Fibroblast of skin of right quadriceps (primary cell): ENCODE measurements at regions not wholly inside any gene's neighbourhood (a gene's known extent, or its start where the extent isn't known, plus 50 kb on each side); places are given as distances from the start of the nearest gene placed in this dataset.

Experiments used
- DNase-seq: peaks from one replicate; pipeline ENCODE4 v3.0.0-alpha.2; 2013

DNA sequence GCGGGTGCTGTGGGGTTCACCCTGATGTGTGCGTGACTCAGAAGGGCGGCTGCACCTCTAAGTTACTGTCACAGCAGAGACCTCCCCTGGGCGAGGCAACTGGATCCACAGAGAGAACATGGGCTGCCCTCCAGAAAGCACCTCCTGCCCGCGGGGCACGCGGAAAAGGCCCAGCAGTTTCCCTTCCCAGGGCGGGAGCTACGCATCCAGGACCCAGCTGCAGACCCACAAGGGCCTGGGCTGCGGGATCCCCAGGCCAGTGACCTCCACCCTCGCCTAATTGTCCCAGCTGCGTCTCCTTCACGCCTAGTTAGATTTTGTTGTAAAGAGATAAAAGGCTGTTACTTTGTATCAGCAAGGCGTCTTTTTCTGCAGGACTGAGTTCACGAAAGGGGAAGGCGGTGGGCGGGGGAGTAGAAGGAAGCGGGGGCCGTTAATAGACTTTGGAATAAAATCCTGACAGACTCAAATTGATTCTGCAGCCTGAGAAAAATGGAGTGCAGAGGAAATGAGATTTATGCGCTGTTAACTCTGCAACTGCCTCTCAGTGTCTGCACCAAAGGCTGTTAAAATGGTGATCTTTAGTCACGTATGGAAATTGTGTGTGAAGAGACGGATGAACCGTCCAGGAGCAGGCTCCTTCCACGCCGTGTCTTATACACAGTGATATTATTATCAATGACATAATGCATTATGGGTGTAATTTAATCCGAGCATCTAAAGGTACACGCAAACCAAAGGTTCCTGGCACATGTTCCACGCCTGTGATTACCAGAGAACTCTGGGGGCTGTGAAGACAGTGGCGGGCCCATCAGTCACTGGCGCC, 65.9 kb upstream of the FBRSL1 start:
- no peak for DNase-seq

DNA sequence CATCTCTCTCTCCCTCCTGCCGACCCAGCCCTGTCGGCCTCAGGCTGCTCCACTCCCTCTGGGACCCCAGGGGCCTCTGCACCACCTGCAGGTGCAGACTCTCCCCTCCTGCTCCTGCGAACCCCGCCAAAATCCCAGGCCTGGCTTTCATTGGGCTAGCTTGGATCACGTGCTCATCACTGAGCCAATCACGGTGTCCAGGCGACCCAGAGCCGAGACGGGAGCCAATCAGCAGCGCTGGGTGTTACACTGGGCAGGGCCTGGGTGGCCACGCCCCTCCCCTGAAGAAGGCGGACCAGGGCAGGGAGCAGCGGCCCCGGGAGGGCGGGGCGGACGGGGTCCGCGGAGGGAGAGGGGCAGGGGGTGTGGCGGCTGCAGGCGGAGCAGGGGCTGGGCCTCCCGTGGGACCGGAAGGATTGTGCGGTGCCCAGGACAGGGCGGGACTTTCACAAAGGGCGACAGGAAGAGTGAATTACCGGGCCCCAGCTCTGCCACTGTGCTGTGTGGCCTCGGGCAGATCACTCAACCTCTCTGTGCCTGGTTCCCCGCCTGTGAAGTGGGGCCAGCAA, 66.6 kb upstream of the FBRSL1 start:
- no peak for DNase-seq

DNA sequence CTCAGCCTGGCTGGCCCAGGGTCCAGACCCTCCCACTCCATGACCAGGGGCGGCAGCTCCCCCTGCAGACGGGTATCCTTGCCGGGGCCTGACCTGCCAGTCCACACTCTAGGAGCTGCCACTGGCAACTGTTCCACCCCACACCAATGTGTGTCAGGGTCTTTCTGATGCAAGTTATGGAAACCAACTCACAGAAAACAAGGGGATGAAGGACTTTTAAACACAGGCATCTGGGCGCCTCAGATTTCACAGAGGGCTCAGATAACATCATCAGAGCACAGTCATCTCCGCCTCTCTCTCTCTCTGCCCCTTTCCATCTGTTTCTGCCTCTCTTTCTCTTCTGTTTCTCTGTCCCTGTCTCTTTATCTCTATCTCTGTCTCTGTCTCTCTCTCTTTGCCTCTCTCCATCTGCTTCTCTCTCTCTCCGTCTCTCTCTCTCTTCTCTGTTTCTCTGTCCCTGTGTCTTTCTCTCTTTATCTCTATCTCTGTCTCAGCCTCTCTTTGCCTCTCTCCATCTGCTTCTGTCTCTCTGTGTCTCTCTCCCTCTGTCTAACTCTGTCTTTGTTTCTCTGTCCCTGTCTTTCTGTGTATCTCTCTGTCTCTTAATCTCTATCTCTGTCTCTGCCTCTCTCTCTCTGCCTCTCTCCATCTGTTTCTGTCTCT, 67.4 kb upstream of the FBRSL1 start:
- DNase-seq: peak; percentile 57

DNA sequence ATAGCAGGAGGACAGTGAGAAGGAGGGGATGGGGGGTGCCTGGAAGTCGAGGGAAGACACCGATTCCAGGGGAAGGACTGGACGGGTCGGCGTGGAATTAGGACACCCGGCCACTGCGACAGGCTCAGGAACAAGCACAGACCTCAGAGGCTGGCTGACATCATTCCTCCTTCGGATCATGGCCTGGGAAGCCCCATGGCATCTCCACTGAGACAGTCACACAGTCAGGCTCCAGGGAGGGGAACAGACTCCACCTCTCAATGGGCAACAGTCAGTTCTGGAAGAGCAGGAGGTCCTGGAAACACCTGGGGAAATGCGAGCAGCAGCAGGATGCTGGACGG, 67.9 kb upstream of the FBRSL1 start:
- no peak for DNase-seq

DNA sequence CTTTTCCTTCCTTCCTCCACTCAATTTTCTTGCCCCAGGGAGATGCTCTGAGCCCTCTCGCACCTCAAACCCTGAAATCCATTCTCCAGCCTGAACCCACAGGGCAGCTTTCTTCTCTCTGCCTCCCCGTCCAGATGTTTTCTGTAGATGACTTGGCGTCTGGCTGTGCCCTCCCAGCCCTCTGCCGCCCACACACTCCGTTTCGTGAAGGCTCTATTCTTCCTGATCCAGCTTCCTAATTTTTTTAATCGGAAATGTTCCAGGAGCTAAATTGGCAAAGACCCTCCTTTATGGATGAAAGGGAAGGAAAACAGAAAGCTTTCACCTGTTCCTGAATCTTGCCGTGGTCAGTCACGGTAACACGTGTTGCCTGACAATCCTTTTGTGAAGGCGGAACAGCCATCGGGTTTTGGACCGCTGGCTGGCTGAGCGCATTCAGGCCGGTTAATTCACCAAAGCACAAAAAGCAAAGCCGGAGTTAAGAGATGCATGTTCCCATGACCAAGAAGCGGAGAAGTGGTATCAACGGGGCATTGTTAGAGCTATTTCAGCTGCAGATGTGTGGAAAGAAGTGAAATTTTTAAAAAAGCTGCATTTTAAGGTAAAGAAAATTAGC, 70.2 kb upstream of the FBRSL1 start:
- no peak for DNase-seq

DNA sequence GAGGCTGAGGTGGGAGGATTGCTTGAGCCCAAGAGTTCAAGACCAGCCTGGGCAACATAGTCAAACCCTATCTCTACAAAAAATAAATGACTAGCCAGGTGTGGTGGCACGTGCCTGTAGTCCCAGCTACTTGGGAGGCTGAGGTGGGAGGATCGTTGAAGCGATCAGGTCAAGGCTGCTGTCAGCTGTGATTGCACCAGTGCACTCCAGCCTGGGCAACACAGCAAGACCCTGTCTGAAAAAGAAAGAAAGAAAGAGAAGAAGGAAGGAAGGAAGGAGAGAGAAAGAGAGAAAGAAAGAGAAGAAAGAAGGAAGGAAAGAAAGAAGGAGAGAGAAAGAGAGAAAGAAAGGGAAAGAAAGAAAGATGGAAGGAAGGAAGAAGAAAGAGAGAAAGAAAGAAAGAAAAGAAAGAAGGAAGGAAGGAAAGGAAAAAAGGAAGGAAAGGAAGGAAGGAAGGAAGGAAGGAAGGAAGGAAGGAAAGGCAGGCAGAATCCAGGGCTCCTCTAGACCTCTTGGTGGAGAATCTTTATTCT, 71.5 kb upstream of the FBRSL1 start:
- DNase-seq: no peak

DNA sequence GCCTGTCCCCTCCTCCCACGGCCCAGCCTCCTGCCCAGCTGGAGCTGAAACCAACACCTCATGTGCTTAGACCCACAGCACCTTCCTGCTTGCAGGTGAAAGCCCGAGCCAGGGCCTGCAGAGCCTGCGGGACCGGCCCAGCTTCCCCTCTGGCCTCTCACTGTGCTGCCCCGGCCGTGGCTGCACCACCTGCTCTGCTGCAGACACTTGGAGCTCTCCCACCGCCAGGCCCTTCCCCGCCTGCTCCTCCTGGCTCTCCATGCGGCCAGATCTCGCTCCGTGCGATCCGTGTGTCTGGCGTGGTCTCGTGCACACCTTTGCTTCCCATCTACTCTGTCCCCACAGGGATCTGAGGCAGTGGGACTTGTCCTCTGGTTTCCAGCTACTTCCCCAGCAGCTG, 72.2 kb upstream of the FBRSL1 start:
- DNase-seq: no peak

DNA sequence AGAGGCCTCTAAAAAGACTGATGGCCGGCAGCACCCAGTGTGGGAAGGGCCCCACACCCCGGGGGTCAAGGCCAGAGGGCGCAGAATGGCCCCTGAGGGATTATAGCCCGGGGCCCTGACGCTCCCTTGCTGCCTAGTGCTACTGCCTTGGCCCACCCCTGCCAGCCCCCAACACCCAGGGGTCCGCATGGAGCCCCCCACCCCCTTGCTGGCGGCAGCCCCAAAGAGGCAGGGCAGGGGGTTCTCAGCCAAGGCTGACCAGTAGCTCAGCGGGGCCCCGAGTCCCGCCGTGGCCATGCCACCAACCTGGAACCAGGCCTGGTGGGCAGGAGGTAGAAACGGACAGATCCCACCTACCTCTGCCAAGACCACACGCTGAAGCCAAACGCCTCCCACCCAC, 73.1 kb upstream of the FBRSL1 start:
- DNase-seq: no peak

DNA sequence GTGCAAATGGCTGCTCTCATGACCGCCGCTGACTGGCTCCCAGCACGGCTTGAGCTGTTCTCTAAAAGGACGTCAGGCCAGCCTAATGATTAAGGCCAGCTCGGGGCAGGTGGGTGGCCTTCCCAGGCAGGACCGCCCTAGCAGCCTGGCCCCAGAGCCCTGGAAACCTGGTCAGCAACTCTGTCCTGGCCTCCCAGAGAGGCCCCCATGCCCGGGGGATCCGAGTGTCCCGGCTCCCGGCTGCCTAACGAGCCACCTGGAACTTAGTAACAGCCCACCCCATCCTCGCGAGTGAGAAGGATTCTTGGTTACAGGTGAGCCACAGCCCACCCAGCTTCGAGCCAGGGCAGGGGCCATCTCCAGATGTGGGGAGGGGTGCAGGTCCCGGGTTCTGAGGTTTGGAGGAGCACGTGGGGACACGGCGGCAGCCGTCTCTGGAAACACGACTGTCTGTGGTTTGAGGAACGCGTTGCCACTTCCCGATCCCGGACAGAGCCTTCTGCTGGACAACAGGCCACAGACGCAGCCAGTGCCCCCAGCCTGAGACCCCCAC, 73.8 kb upstream of the FBRSL1 start:
- no peak for DNase-seq

DNA sequence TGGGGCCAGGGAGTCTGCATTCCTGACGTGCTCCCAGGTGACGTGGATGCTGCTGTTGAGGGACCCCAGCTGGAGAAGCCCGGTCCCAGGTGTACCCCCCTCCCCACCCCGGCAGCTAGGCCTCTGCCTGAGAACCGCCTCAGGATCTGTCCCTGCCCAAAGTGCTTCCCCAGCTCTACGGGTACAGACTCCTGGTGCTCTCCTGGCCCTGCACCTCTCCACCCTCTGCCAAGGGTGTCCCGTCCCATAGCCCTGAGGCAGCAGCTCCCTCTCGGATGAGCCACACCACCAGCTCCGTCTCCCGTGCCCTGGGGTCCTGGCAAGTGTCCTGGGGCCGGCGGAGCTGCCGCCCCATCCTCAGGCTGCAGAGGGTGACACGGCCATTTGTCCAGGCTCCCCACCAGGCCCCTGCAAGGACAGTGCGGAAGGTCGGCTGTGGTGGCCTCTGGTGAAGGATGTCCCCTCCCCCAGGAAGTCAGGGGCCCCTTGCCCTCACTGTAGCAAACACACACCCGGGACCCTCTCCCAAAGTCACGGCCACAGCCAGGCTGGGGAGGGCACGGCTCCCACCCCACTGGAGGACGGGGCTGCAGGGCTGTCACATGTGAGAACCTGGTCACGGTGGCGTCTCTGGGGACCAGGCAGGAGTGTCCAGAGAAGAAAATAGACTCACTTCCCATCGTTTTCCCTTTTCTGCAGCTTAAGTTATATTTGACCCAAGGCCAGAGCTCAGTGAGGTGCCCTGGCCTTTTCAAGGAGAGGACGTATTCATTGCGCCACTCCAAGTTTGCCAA, 74.4 kb upstream of the FBRSL1 start:
- DNase-seq: no peak

DNA sequence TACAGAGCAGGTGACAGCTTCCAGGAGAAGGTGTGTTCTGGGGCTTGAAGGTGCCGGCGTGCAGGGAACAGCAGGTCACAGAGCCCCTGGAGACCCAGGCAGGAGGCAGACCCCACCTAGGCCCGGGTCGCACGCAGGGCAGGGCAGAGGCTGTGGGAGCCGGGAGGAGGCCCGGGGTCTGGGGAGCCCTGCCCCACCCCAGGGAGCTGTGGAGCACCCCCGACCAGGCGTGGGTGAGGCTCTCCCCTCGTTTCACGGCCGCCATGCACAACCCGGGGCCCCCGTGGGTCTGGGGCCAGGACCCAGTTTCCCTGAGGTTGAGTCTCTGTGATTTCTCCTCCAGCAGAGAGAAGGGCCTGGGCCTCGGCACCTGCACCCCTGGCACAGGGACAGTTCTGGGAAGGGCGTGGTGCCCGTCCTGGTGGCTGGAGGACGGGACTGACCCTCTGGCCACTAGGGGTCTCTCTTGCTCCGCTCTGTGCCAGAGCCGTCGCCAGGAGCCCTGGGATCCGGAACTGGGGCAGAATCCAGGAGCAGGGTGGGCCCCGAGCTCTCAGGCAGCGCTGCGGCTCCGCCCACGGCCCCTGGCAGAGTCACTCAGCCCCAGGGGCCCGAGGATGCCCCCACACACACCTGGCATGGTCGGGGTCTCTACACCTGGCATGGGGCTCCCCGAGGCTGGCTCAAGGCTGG, 75.2 kb upstream of the FBRSL1 start:
- DNase-seq: peak; percentile 63

DNA sequence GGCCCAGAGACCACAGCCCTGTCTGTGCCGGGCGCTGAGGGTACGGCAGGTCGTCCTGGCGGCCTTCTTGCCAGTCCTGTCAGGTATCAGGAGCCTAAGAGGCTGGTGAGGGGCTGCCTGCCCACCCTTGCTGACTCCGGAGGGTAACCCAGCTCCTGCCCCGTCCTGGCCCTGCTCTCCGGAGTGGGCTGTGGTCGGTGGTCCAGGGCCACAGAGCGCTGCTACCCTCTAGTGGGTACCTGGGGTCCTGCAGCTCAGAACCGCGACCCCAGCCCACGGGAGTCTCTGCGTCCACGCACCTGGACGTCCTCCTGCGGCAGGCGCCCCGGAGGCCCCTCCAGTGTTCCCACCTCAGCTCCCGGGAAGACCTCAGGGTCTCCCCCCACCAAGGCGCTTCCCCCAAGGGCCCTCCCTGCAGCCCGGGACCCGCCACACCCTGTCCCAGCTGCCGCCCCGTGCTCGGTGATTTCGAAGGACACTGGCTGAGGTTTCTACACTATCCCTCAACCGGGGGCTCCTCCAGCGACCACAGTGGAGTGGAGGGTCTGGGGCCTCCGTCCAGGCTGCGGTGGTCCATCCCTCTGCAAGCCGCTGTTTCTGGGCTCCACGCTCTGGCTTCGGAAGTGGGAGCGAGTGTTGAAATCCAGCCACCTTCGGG, 75.9 kb upstream of the FBRSL1 start:
- no peak for DNase-seq

DNA sequence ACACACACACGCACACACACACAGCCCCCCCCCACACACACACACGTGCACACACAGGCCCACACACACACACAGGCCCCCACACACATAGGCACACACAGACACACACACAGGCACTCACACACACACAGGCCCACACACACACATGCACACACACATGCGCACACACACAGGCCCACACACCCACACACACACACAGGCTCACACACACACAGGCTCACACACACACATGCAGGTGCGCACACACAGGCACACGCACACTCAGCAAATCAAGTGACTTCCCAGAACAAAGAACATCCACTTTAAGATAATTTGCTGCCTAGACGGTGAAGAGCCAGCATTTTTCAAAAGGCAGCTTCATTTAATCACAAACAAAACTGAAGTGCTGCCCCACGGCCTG, 78.5 kb upstream of the FBRSL1 start:
- no peak for DNase-seq

DNA sequence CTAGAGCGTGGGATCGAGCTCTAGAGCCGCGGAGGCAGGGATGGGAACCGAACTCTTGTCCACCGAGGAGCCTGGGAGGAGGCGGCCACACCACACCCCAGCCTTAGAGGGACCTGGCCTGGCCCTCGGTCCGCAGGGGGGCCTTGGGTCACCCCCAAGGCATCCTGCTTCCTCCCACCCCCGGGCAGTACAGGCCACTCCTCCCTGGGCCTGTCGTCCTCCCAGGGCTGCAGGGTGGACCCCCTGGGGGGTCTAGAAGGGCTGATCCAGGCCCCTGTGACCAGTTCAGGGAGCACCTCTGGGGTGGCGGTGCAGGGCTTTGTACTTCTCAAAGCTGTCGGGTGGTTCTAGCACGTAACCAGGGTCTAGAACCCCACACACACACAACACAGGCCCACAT, 79.1 kb upstream of the FBRSL1 start:
- DNase-seq: no peak

DNA sequence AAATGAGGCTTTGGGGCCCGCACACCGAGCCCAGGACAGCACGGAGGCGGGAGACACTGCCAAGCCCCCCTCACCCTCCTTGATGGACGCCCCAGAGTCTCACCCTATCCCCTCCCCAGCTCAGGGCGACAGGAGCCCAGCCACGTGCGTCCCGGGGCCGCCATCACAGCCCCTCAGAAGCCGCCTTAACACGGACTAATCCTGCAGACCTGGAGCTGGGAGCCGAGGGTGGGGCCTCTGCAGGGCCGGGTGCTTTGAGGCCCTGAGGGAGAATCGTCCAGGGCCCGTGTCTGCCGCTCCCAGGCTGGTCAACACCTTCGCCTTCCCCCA, 79.7 kb upstream of the FBRSL1 start:
- no peak for DNase-seq

DNA sequence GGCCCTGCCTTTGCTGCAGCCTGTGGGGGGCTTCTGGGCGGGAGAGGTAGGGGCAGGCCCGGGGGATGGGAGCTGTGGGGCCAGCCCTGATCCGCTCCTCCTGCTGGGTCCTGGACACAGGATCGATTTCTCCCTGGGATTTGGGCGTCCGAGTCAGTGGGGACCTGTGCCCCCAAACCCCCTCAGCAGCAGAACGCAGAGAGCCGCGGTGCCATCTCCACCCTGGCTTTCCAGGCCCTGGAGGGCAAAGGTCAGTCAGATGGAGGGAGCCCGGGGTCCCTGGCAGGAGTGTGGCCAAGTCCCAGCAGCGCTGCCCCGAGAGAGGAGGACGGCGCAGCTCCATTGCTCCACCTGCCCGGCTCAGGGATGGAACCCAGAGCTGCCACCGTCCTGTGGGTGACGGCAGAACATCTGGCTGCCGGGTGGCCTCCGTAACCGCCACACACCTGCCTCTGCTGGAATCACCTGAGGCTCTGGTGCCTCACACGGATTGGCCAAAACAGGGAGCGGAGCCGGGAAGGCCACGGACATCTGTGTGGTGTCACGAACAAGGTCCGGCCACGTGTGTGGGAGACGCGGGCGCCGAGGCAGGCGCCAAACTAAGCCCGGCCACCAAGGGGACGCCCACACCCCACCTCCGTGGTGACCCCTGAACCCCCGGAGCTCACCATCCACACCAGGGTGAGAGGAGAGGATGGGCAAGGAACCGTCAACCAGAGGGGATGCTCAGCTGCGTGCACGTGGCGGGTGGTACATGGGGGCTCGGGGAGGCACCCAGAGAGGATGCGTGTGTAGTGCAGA, 80.3 kb upstream of the FBRSL1 start:
- no peak for DNase-seq

DNA sequence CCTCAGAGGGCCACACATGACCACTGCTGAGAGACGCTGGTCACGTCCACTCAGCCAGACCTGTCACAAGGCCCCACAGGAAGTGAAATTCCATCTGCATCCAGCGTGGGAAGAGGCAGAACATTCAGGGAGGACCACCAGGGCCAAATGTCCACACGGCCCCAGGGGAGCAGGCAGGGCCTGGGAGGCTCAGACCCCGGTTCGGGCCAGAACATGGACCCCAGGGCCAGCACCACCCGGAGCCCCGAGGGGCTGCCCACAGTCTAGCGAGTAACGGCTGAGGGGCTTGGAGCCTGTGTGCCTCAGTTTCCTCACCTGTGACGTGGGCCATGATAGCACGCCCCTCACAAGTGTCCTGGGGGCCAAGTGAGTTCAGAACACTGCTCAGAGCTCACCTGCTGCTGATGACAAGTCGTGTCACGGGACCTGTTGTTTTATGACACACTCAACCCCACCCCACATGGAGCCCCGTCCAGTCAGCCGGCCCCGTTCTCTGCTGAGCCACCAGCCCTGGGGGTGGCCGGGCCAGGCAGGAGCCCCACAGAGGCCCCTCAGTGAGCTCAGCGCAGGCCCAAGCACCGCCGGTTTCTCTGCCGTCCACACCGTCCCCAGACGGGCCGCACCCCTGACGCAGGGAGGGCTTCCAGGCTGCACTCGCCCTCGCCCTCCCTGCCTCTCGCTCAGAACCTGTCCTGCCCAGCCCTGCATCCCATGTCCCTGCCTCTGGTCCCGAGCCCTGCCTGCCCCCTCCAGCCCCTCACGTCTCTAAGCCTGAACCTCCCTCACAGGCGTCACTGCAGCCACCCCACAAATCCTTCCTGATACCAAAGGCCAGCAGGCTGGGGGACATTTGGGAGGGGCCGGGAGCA, 79.5 kb upstream of the GALNT9 start:
- DNase-seq: no peak

DNA sequence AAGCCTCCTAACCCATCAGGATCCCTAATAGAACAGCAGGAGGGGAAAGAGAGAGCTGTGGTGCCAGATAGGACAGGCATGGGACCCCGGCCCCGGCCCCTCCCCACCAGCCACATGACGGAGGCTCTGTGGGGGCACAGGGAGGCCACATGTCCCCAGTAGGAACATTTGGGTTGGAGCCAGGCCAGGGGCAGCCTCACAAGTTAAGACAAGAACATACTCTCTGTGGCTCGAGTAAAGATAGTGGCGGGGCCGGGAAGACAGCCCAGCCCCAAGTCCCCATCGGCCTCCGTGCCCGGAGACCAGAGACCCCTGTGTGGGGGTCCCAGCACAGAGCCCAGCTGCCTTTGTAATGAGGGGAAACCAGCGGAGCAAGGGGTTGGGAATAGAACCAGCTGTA, 78.6 kb upstream of the GALNT9 start:
- no peak for DNase-seq

DNA sequence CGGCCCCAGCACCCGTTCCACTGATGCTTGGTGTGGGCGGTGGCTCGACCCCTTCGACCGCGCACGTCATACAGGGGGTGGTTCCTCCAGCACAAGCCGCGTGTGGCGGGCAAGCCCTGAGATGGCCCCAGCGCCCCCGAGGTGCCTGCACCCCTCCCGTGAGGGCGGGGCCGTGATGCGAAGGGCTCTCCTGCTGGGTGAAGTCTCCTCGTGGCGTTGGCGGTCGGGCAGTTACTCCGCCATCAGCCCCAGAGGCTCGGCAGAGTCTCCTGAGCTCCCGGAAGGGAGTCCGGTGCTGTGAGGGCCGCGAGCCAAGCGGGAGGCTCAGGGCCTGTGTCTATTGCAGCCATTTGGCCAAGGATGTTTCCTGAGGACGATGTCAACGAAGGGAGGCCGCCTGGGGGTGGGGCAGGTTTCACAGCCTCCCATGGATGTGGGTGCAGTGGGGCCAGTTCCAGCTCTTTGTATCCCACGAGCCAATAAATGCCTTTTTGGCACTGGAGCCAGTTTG, 78.1 kb upstream of the GALNT9 start:
- no peak for DNase-seq
